Keratinocyte (primary cell): ENCODE measurements at regions not wholly inside any gene's neighbourhood (a gene's known extent, or its start where the extent isn't known, plus 50 kb on each side); places are given as distances from the start of the nearest gene placed in this dataset.

Source experiments
- EZH2 ChIP-seq: IDR thresholded peaks from one replicate; pipeline ENCODE4 v1.6.1; 2012; ENCODE audit warnings: inconsistent platforms, mild to moderate bottlenecking, low read length, moderate library complexity
- TF ChIP-seq, protein P1 (sequence below), 3 experiments: IDR thresholded peaks in 1 of 3; conservative IDR thresholded peaks in 1 of 3; optimal IDR thresholded peaks in 1 of 3; 2 replicates in 2 of 3; 3 replicates in 1 of 3; pipeline versions ENCODE3 to v1.5.1; 2011; ENCODE audit warnings: low read length in 3 of 3, mild to moderate bottlenecking in 3 of 3, moderate library complexity in 2 of 3, control low read depth in 1 of 3, inconsistent platforms in 1 of 3; ENCODE audit not compliant: insufficient read depth in 2 of 3; ENCODE audit errors: extremely low read depth in 1 of 3

DNA sequence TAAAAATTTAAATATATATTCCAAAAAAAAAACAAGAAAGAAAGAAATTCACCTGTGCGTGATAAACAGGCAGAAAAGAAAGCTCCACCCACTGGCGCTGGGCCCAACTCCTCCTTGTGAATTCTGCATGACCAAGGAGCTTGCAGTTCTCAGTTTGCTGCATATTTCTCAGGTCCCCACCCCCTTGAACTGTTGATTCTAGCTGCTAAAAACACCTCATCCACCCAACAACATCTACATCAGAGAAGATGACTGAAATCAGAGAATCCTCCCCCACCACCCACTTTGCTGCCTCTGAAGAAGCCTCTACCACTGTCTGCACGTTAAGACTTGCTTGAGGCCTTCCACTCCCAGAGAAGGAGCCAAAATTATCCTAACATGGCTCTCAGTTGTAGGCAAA, 104.8 kb downstream of the RGS2 start:
- TF ChIP-seq, protein P1, sequence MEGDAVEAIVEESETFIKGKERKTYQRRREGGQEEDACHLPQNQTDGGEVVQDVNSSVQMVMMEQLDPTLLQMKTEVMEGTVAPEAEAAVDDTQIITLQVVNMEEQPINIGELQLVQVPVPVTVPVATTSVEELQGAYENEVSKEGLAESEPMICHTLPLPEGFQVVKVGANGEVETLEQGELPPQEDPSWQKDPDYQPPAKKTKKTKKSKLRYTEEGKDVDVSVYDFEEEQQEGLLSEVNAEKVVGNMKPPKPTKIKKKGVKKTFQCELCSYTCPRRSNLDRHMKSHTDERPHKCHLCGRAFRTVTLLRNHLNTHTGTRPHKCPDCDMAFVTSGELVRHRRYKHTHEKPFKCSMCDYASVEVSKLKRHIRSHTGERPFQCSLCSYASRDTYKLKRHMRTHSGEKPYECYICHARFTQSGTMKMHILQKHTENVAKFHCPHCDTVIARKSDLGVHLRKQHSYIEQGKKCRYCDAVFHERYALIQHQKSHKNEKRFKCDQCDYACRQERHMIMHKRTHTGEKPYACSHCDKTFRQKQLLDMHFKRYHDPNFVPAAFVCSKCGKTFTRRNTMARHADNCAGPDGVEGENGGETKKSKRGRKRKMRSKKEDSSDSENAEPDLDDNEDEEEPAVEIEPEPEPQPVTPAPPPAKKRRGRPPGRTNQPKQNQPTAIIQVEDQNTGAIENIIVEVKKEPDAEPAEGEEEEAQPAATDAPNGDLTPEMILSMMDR (optimal IDR thresholded peaks at IDR 0.05 in 1 of 3, IDR thresholded peaks at IDR 0.05 in 1 of 3, conservative IDR thresholded peaks at IDR 0.05 in 1 of 3; ENCODE audit: extremely low read depth in 1 of 3, insufficient read depth in 2 of 3, low read length in 3 of 3): no peak
- no peak for TF ChIP-seq EZH2
